ENCODE measurements at regions not wholly inside any gene's neighbourhood (a gene's known extent, or its start where the extent isn't known, plus 50 kb on each side); places are given as distances from the start of the nearest gene placed in this dataset.

DNA sequence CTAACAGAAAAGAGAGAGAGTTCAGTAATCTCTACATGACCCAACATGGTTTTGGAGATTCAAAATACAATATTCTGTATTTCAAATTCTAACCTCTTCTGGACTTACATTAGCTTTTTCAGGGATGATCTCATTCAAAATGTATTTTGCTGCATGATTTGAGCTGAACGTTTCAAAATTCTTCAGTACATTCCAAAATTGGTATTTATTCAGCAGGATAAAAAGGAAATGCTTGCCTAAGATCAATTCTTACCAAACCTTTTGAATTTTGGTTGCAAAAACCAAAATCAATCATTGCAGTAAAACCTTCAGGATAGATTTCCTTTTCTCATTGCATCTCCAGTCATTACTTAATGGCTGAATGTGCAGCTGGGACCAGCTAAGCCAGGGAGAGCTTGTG, 1761.3 kb upstream of the SEL1L start:
- TF ChIP-seq POLR2AphosphoS5 (IDR thresholded peaks at IDR 0.05) (no peak), RAD21 (conservative IDR thresholded peaks at IDR 0.05) (no peak), MXI1 (conservative IDR thresholded peaks at IDR 0.05; ENCODE audit: poor library complexity, severe bottlenecking) (no peak), EP300 (conservative IDR thresholded peaks at IDR 0.05; ENCODE audit: poor library complexity, severe bottlenecking) (no peak), SMC3 (conservative IDR thresholded peaks at IDR 0.05; ENCODE audit: poor library complexity) (no peak), EZH2 (IDR thresholded peaks at IDR 0.05; ENCODE audit: borderline replicate concordance, insufficient read depth, low read length, poor library complexity, severe bottlenecking) (no peak), TAF1 (IDR thresholded peaks at IDR 0.05; ENCODE audit: low read depth) (no peak)
- TF ChIP-seq, protein P1, sequence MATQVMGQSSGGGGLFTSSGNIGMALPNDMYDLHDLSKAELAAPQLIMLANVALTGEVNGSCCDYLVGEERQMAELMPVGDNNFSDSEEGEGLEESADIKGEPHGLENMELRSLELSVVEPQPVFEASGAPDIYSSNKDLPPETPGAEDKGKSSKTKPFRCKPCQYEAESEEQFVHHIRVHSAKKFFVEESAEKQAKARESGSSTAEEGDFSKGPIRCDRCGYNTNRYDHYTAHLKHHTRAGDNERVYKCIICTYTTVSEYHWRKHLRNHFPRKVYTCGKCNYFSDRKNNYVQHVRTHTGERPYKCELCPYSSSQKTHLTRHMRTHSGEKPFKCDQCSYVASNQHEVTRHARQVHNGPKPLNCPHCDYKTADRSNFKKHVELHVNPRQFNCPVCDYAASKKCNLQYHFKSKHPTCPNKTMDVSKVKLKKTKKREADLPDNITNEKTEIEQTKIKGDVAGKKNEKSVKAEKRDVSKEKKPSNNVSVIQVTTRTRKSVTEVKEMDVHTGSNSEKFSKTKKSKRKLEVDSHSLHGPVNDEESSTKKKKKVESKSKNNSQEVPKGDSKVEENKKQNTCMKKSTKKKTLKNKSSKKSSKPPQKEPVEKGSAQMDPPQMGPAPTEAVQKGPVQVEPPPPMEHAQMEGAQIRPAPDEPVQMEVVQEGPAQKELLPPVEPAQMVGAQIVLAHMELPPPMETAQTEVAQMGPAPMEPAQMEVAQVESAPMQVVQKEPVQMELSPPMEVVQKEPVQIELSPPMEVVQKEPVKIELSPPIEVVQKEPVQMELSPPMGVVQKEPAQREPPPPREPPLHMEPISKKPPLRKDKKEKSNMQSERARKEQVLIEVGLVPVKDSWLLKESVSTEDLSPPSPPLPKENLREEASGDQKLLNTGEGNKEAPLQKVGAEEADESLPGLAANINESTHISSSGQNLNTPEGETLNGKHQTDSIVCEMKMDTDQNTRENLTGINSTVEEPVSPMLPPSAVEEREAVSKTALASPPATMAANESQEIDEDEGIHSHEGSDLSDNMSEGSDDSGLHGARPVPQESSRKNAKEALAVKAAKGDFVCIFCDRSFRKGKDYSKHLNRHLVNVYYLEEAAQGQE (IDR thresholded peaks at IDR 0.05; ENCODE audit: borderline replicate concordance), result no peak
- TF ChIP-seq, protein P2, sequence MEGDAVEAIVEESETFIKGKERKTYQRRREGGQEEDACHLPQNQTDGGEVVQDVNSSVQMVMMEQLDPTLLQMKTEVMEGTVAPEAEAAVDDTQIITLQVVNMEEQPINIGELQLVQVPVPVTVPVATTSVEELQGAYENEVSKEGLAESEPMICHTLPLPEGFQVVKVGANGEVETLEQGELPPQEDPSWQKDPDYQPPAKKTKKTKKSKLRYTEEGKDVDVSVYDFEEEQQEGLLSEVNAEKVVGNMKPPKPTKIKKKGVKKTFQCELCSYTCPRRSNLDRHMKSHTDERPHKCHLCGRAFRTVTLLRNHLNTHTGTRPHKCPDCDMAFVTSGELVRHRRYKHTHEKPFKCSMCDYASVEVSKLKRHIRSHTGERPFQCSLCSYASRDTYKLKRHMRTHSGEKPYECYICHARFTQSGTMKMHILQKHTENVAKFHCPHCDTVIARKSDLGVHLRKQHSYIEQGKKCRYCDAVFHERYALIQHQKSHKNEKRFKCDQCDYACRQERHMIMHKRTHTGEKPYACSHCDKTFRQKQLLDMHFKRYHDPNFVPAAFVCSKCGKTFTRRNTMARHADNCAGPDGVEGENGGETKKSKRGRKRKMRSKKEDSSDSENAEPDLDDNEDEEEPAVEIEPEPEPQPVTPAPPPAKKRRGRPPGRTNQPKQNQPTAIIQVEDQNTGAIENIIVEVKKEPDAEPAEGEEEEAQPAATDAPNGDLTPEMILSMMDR (IDR thresholded peaks at IDR 0.05; ENCODE audit: poor library complexity, severe bottlenecking), result no peak
